ENCODE measurements at regions not wholly inside any gene's neighbourhood (a gene's known extent, or its start where the extent isn't known, plus 50 kb on each side); places are given as distances from the start of the nearest gene placed in this dataset.

DNA sequence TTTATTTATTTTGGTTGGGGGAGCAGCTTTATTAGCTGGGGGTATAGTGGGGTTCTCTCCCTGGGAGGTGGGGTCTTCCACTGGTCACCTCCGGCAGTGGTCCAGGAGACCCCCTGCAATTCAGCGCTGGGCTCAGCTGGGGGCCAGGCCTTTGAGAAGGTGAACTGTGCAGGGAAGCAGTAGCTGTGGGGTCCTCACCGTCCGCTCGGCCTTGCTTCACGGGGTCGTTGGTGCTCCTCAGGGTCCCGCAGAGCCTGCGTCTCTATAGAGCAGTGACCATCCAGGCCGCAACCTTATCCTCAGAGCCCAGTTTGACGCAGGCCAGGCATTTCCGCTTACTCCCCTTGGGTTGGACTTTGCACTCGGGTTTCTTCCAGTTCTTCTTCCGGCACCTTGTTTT lies 1954.7 kb downstream of the TP53TG3F start:
- Mint-ChIP-seq H3K4me3 (ENCODE audit: unreplicated experiment) (no peak overlapping the region), H3K9me3 (ENCODE audit: unreplicated experiment) (peaks cover 4% of the 10 kb centered on the region), H3K27ac (ENCODE audit: unreplicated experiment) (no peak overlapping the region), H3K36me3 (ENCODE audit: insufficient read depth, unreplicated experiment) (no peaks in the 10 kb centered on the region), H3K27me3 (ENCODE audit: insufficient read depth, unreplicated experiment) (no peaks in the 10 kb centered on the region), H3K4me1 (ENCODE audit: low read depth, unreplicated experiment) (no peaks in the 10 kb centered on the region)
- Histone ChIP-seq H3K27me3 (replicated peaks; ENCODE audit: control insufficient read depth, insufficient read depth, low read length) (no peaks in the 10 kb centered on the region), H3K36me3 (ENCODE audit: control insufficient read depth, insufficient read depth, low read length) (no peaks in the 10 kb centered on the region), H3K9me3 (no peaks in the 10 kb centered on the region), H3K4me1 (no peaks in the 10 kb centered on the region), H3K4me3 (ENCODE audit: low read depth, low read length) (no peak overlapping the region)
- CTCF ChIA-PET = no interaction called here
- no TSS peak for BruUV-seq (replicated peaks)
- intact Hi-C loops (cut with micrococcal nuclease; ENCODE audit: unreplicated experiment) = no loop called here
- POLR2A ChIA-PET = no interaction called here
- TF ChIP-seq, protein P1, sequence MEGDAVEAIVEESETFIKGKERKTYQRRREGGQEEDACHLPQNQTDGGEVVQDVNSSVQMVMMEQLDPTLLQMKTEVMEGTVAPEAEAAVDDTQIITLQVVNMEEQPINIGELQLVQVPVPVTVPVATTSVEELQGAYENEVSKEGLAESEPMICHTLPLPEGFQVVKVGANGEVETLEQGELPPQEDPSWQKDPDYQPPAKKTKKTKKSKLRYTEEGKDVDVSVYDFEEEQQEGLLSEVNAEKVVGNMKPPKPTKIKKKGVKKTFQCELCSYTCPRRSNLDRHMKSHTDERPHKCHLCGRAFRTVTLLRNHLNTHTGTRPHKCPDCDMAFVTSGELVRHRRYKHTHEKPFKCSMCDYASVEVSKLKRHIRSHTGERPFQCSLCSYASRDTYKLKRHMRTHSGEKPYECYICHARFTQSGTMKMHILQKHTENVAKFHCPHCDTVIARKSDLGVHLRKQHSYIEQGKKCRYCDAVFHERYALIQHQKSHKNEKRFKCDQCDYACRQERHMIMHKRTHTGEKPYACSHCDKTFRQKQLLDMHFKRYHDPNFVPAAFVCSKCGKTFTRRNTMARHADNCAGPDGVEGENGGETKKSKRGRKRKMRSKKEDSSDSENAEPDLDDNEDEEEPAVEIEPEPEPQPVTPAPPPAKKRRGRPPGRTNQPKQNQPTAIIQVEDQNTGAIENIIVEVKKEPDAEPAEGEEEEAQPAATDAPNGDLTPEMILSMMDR (IDR thresholded peaks at IDR 0.05; ENCODE audit: insufficient read depth in 1 of 2, low read depth in 1 of 2, low read length in 1 of 2, severe bottlenecking in 1 of 2, unreplicated experiment in 1 of 2) = no peak
- DNase-seq = no peak

DNA sequence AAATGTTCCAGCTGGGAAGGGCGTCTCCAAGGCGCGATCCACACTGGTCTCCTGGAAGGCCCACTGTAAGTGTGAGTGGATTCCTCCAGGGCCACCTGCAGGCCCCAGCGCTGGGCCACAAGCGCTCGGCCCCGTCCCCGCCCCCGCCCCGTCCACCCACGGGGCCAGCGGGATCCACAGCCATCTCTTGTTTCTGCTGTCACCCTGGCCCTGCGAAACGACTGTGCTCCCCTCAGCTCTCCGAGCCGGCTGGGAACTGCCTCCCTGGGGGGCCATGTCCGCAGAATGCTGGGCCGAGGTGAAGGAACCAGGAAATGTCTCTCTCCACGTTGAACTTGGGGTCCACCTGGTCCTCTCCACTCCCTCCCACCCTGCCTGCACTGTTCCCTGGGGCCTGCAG lies 1955.2 kb downstream of the TP53TG3F start:
- BruUV-seq (replicated peaks) = no TSS peak
- Mint-ChIP-seq H3K27ac (ENCODE audit: unreplicated experiment) (no peak overlapping the region), H3K4me1 (ENCODE audit: low read depth, unreplicated experiment) (no peaks in the 10 kb centered on the region), H3K36me3 (ENCODE audit: insufficient read depth, unreplicated experiment) (no peaks in the 10 kb centered on the region), H3K4me3 (ENCODE audit: unreplicated experiment) (no peak overlapping the region), H3K27me3 (ENCODE audit: insufficient read depth, unreplicated experiment) (no peaks in the 10 kb centered on the region), H3K9me3 (ENCODE audit: unreplicated experiment) (peaks cover 9% of the 10 kb centered on the region)
- no peaks in the 10 kb centered on the region for H3K36me3 ChIP-seq (ENCODE audit: control insufficient read depth, insufficient read depth, low read length)
- H3K4me1 ChIP-seq = no peaks in the 10 kb centered on the region
- no peaks in the 10 kb centered on the region for H3K9me3 ChIP-seq
- H3K4me3 ChIP-seq (ENCODE audit: low read depth, low read length) = no peak overlapping the region
- POLR2A ChIA-PET = no interaction called here
- intact Hi-C loops (cut with micrococcal nuclease; ENCODE audit: unreplicated experiment) = no loop called here
- DNase-seq = no peak
- H3K27me3 ChIP-seq (replicated peaks; ENCODE audit: control insufficient read depth, insufficient read depth, low read length) = no peaks in the 10 kb centered on the region
- CTCF ChIA-PET = no interaction called here
- TF ChIP-seq, protein P1 (IDR thresholded peaks at IDR 0.05; ENCODE audit: insufficient read depth in 1 of 2, low read depth in 1 of 2, low read length in 1 of 2, severe bottlenecking in 1 of 2, unreplicated experiment in 1 of 2) = no peak

DNA sequence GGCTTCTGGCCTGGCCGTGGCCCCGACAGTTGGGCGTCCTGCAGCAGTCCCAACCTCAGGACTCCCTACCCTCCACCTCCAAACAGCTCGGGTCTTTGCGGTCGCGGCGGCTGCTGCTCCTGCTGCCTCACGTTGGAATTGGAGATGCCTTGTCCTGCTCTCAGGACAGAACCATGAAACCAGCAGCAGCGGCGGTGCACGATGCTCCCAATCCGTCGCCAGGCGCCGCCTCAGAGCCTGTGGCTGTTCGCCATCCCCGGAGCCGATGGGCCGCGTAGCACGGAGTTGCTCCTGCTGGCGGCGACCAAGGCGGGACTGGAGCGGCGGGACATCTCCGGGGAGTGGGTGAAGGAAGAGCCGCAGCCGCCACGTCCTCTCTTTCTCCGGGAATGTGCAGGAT lies 1965.9 kb downstream of the TP53TG3F start:
- H3K4me1 Mint-ChIP-seq (ENCODE audit: low read depth, unreplicated experiment) = no peaks in the 10 kb centered on the region
- BruUV-seq (replicated peaks) = no TSS peak
- TF ChIP-seq, protein P1 (IDR thresholded peaks at IDR 0.05; ENCODE audit: insufficient read depth in 1 of 2, low read depth in 1 of 2, low read length in 1 of 2, severe bottlenecking in 1 of 2, unreplicated experiment in 1 of 2) = no peak
- CTCF ChIA-PET = no interaction called here
- H3K4me3 Mint-ChIP-seq (ENCODE audit: unreplicated experiment) = no peak overlapping the region
- no peaks in the 10 kb centered on the region for H3K9me3 ChIP-seq
- no peaks in the 10 kb centered on the region for H3K36me3 Mint-ChIP-seq (ENCODE audit: insufficient read depth, unreplicated experiment)
- H3K36me3 ChIP-seq (ENCODE audit: control insufficient read depth, insufficient read depth, low read length) = no peaks in the 10 kb centered on the region
- H3K4me1 ChIP-seq = no peaks in the 10 kb centered on the region
- POLR2A ChIA-PET = no interaction called here
- H3K9me3 Mint-ChIP-seq (ENCODE audit: unreplicated experiment) = no peaks in the 10 kb centered on the region
- H3K4me3 ChIP-seq (ENCODE audit: low read depth, low read length) = no peak overlapping the region
- no peaks in the 10 kb centered on the region for H3K27me3 ChIP-seq (replicated peaks; ENCODE audit: control insufficient read depth, insufficient read depth, low read length)
- H3K27me3 Mint-ChIP-seq (ENCODE audit: insufficient read depth, unreplicated experiment) = no peaks in the 10 kb centered on the region
- DNase-seq = no peak
- intact Hi-C loops (cut with micrococcal nuclease; ENCODE audit: unreplicated experiment) = no loop called here
- no peak overlapping the region for H3K27ac Mint-ChIP-seq (ENCODE audit: unreplicated experiment)
